Eye (tissue), 1 donor: ENCODE measurements at regions not wholly inside any gene's neighbourhood (a gene's known extent, or its start where the extent isn't known, plus 50 kb on each side); places are given as distances from the start of the nearest gene placed in this dataset.

Source experiments
- DNase-seq: peaks from one replicate; pipeline ENCODE4 v3.0.0-alpha.2; 2015

- no peak for DNase-seq
Measured at GRCh38 chr7:156082048-156083040, 270.1 kb upstream of the SHH start.

GRCh38 chr7:156080596-156080995 is 268.3 kb upstream of the SHH start:
- no peak for DNase-seq

- no peak for DNase-seq
Measured at GRCh38 chr7:156080046-156080445, 267.8 kb upstream of the SHH start.

- no peak for DNase-seq
Measured at GRCh38 chr7:156079156-156079555, 266.9 kb upstream of the SHH start.

GRCh38 chr7:156074982-156075615 is 262.8 kb upstream of the SHH start:
- DNase-seq = no peak

- DNase-seq = peak; percentile 43
Measured at GRCh38 chr7:156074084-156074483, 261.8 kb upstream of the SHH start.

- DNase-seq = no peak
Measured at GRCh38 chr7:156073366-156074052, 261.2 kb upstream of the SHH start.

- DNase-seq = no peak
Measured at GRCh38 chr7:156071612-156072011, 259.3 kb upstream of the SHH start.

- no peak for DNase-seq
Measured at GRCh38 chr7:156069891-156070290, 257.6 kb upstream of the SHH start.

GRCh38 chr7:156067156-156067555 is 254.9 kb upstream of the SHH start:
- no peak for DNase-seq

GRCh38 chr7:156065400-156065799 is 253.1 kb upstream of the SHH start:
- no peak for DNase-seq

GRCh38 chr7:156064971-156065386 is 252.7 kb upstream of the SHH start:
- no peak for DNase-seq

- no peak for DNase-seq
Measured at GRCh38 chr7:156063241-156063810, 251.1 kb upstream of the SHH start.

GRCh38 chr7:156062286-156062685 is 250.0 kb upstream of the SHH start:
- no peak for DNase-seq

GRCh38 chr7:156061689-156062255 is 249.5 kb upstream of the SHH start:
- no peak for DNase-seq

GRCh38 chr7:156060925-156061324 is 248.7 kb upstream of the SHH start:
- no peak for DNase-seq

- no peak for DNase-seq
Measured at GRCh38 chr7:156059369-156059768, 247.1 kb upstream of the SHH start.

GRCh38 chr7:156058248-156058647 is 246.0 kb upstream of the SHH start:
- DNase-seq = no peak

GRCh38 chr7:156056534-156056933 is 244.3 kb upstream of the SHH start:
- no peak for DNase-seq

GRCh38 chr7:156055206-156055822 is 243.1 kb upstream of the SHH start:
- DNase-seq = no peak

GRCh38 chr7:156051884-156052283 is 239.6 kb upstream of the SHH start:
- DNase-seq = no peak
